Memory B cell (primary cell): ENCODE measurements at regions not wholly inside any gene's neighbourhood (a gene's known extent, or its start where the extent isn't known, plus 50 kb on each side); places are given as distances from the start of the nearest gene placed in this dataset.

Experiments used
- ATAC-seq: fragments of 150-1000 bp; cut with Tn5 transposase; 2 replicates; pipeline ENCODE4 v1.10.0; 2021; ENCODE audit warnings: low read depth, mild to moderate bottlenecking, moderate library complexity
- DNase-seq, 2 donors: peaks; one replicate each; pipeline ENCODE4 v3.0.0; 2022; ENCODE audit warnings: low spot score in 2 of 2
- H3K27ac Mint-ChIP-seq: one replicate; pipeline ENCODE4 v1.8.0; 2022; ENCODE audit warnings: mild to moderate bottlenecking, moderate library complexity, mixed read lengths
- H3K27me3 Mint-ChIP-seq: one replicate; pipeline ENCODE4 v1.8.0; 2022; ENCODE audit warnings: mixed read lengths
- H3K36me3 Mint-ChIP-seq: one replicate; pipeline ENCODE4 v1.8.0; 2022; ENCODE audit warnings: mild to moderate bottlenecking, mixed read lengths
- H3K4me1 Mint-ChIP-seq: one replicate; pipeline ENCODE4 v1.8.0; 2022; ENCODE audit warnings: mixed read lengths
- H3K4me3 Mint-ChIP-seq: one replicate; pipeline ENCODE4 v1.8.0; 2022; ENCODE audit warnings: mild to moderate bottlenecking, moderate library complexity, mixed read lengths
- H3K9me3 Mint-ChIP-seq: one replicate; pipeline ENCODE4 v1.8.0; 2022; ENCODE audit warnings: mixed read lengths

GRCh38 chr13:90170208-90170607 lies 1177.3 kb upstream of the MIR17HG start:
- H3K4me1 Mint-ChIP-seq, result no peaks in the 10 kb centered on the region
- DNase-seq (no peak), ATAC-seq (no peak)
- H3K27me3 Mint-ChIP-seq, result no peaks in the 10 kb centered on the region
- no peaks in the 10 kb centered on the region for H3K36me3 Mint-ChIP-seq
- H3K27ac Mint-ChIP-seq, result no peak overlapping the region
- H3K4me3 Mint-ChIP-seq, result no peak overlapping the region
- H3K9me3 Mint-ChIP-seq, result peaks cover 7% of the 10 kb centered on the region

GRCh38 chr13:90171649-90172048 lies 1175.8 kb upstream of the MIR17HG start:
- DNase-seq, result no peak
- Mint-ChIP-seq H3K36me3 (no peaks in the 10 kb centered on the region), H3K9me3 (peaks cover 7% of the 10 kb centered on the region), H3K27me3 (no peaks in the 10 kb centered on the region), H3K27ac (no peak overlapping the region), H3K4me3 (no peak overlapping the region), H3K4me1 (no peaks in the 10 kb centered on the region)
- no peak for ATAC-seq

- Mint-ChIP-seq H3K4me1 (no peaks in the 10 kb centered on the region), H3K27me3 (no peaks in the 10 kb centered on the region), H3K27ac (no peak overlapping the region), H3K36me3 (no peaks in the 10 kb centered on the region), H3K9me3 (peaks cover 2% of the 10 kb centered on the region), H3K4me3 (no peak overlapping the region)
- no peak for DNase-seq
- ATAC-seq, result no peak
Measured at GRCh38 chr13:90177512-90177911, 1170.0 kb upstream of the MIR17HG start.

GRCh38 chr13:90184355-90184754 lies 1163.1 kb upstream of the MIR17HG start:
- no peaks in the 10 kb centered on the region for H3K27me3 Mint-ChIP-seq

GRCh38 chr13:90185734-90186133 lies 1161.8 kb upstream of the MIR17HG start:
- ATAC-seq (no peak), DNase-seq (no peak)
- H3K36me3 Mint-ChIP-seq, result no peaks in the 10 kb centered on the region
- no peaks in the 10 kb centered on the region for H3K27me3 Mint-ChIP-seq
- H3K9me3 Mint-ChIP-seq, result peaks cover 1% of the 10 kb centered on the region
- no peak overlapping the region for H3K27ac Mint-ChIP-seq
- no peaks in the 10 kb centered on the region for H3K4me1 Mint-ChIP-seq
- no peak overlapping the region for H3K4me3 Mint-ChIP-seq

More at GRCh38 chr13:90184355-90184754, 1163.1 kb upstream of the MIR17HG start:
- H3K27ac Mint-ChIP-seq, result no peak overlapping the region
- ATAC-seq (no peak), DNase-seq (no peak)
- no peak overlapping the region for H3K4me3 Mint-ChIP-seq
- H3K4me1 Mint-ChIP-seq, result no peaks in the 10 kb centered on the region
- H3K36me3 Mint-ChIP-seq, result no peaks in the 10 kb centered on the region
- peaks cover 1% of the 10 kb centered on the region for H3K9me3 Mint-ChIP-seq

GRCh38 chr13:90187478-90188350 lies 1159.8 kb upstream of the MIR17HG start:
- DNase-seq, result no peak
- Mint-ChIP-seq H3K27me3 (no peaks in the 10 kb centered on the region), H3K4me1 (no peaks in the 10 kb centered on the region), H3K9me3 (peaks cover 4% of the 10 kb centered on the region), H3K4me3 (no peak overlapping the region), H3K27ac (no peak overlapping the region), H3K36me3 (no peaks in the 10 kb centered on the region)
- no peak for ATAC-seq

- Mint-ChIP-seq H3K4me1 (no peaks in the 10 kb centered on the region), H3K36me3 (no peaks in the 10 kb centered on the region), H3K27ac (no peak overlapping the region), H3K27me3 (no peaks in the 10 kb centered on the region), H3K4me3 (no peak overlapping the region), H3K9me3 (peaks cover 4% of the 10 kb centered on the region)
- ATAC-seq (no peak), DNase-seq (no peak)
Measured at GRCh38 chr13:90188351-90188636, 1159.2 kb upstream of the MIR17HG start.

GRCh38 chr13:90197722-90198121 lies 1149.8 kb upstream of the MIR17HG start:
- no peak overlapping the region for H3K4me3 Mint-ChIP-seq
- H3K27me3 Mint-ChIP-seq, result no peaks in the 10 kb centered on the region
- no peaks in the 10 kb centered on the region for H3K36me3 Mint-ChIP-seq
- no peak for DNase-seq
- ATAC-seq, result no peak
- peaks cover 10% of the 10 kb centered on the region for H3K9me3 Mint-ChIP-seq
- no peaks in the 10 kb centered on the region for H3K4me1 Mint-ChIP-seq
- H3K27ac Mint-ChIP-seq, result no peak overlapping the region

GRCh38 chr13:90201202-90201601 lies 1146.3 kb upstream of the MIR17HG start:
- Mint-ChIP-seq H3K4me3 (no peak overlapping the region), H3K9me3 (no peaks in the 10 kb centered on the region), H3K27ac (no peak overlapping the region), H3K4me1 (no peaks in the 10 kb centered on the region), H3K36me3 (no peaks in the 10 kb centered on the region), H3K27me3 (no peaks in the 10 kb centered on the region)
- DNase-seq (no peak), ATAC-seq (no peak)

GRCh38 chr13:90201676-90202460 lies 1145.6 kb upstream of the MIR17HG start:
- H3K4me1 Mint-ChIP-seq, result no peaks in the 10 kb centered on the region
- H3K27me3 Mint-ChIP-seq, result no peaks in the 10 kb centered on the region
- ATAC-seq (no peak), DNase-seq (no peak)
- no peak overlapping the region for H3K27ac Mint-ChIP-seq
- H3K36me3 Mint-ChIP-seq, result no peaks in the 10 kb centered on the region
- H3K9me3 Mint-ChIP-seq, result no peaks in the 10 kb centered on the region
- no peak overlapping the region for H3K4me3 Mint-ChIP-seq

- DNase-seq (no peak), ATAC-seq (no peak)
- Mint-ChIP-seq H3K27ac (no peak overlapping the region), H3K4me3 (no peak overlapping the region), H3K36me3 (no peaks in the 10 kb centered on the region), H3K9me3 (peaks cover 6% of the 10 kb centered on the region), H3K4me1 (no peaks in the 10 kb centered on the region), H3K27me3 (no peaks in the 10 kb centered on the region)
Measured at GRCh38 chr13:90205081-90205480, 1142.4 kb upstream of the MIR17HG start.

- Mint-ChIP-seq H3K36me3 (no peaks in the 10 kb centered on the region), H3K27ac (no peak overlapping the region), H3K4me3 (no peak overlapping the region), H3K27me3 (no peaks in the 10 kb centered on the region), H3K4me1 (no peaks in the 10 kb centered on the region), H3K9me3 (peaks cover 6% of the 10 kb centered on the region)
- DNase-seq (no peak), ATAC-seq (no peak)
Measured at GRCh38 chr13:90205911-90206310, 1141.6 kb upstream of the MIR17HG start.

GRCh38 chr13:90217275-90217674 lies 1130.2 kb upstream of the MIR17HG start:
- H3K27me3 Mint-ChIP-seq, result no peaks in the 10 kb centered on the region
- H3K36me3 Mint-ChIP-seq, result no peaks in the 10 kb centered on the region
- ATAC-seq, result no peak
- peaks cover 2% of the 10 kb centered on the region for H3K9me3 Mint-ChIP-seq
- H3K4me1 Mint-ChIP-seq, result no peaks in the 10 kb centered on the region
- no peak overlapping the region for H3K27ac Mint-ChIP-seq
- no peak for DNase-seq
- H3K4me3 Mint-ChIP-seq, result no peak overlapping the region

GRCh38 chr13:90222758-90223157 lies 1124.7 kb upstream of the MIR17HG start:
- H3K4me1 Mint-ChIP-seq, result no peaks in the 10 kb centered on the region
- ATAC-seq, result no peak
- peaks cover 3% of the 10 kb centered on the region for H3K9me3 Mint-ChIP-seq
- no peak for DNase-seq
- no peaks in the 10 kb centered on the region for H3K36me3 Mint-ChIP-seq
- H3K27me3 Mint-ChIP-seq, result no peaks in the 10 kb centered on the region
- H3K4me3 Mint-ChIP-seq, result no peak overlapping the region
- H3K27ac Mint-ChIP-seq, result no peak overlapping the region
